Nephron progenitor cell (in vitro differentiated cells): ENCODE measurements at regions not wholly inside any gene's neighbourhood (a gene's known extent, or its start where the extent isn't known, plus 50 kb on each side); places are given as distances from the start of the nearest gene placed in this dataset.
"Not testable (repeated sequence)": the region's sequence is repeated elsewhere in the genome, so short reads cannot be mapped to it uniquely, and the experiment has no call there.

Experiments
- DNase-seq: peaks from one replicate; pipeline ENCODE4 v3.0.0; 2021
- H3K27ac Mint-ChIP-seq: 2 replicates; pipeline ENCODE4 v1.8.0; 2021; ENCODE audit warnings: mild to moderate bottlenecking, moderate library complexity, mixed read lengths
- H3K27me3 Mint-ChIP-seq: 2 replicates; pipeline ENCODE4 v1.8.0; 2021; ENCODE audit warnings: mild to moderate bottlenecking, low read depth, mixed read lengths; ENCODE audit not compliant: poor library complexity
- H3K36me3 Mint-ChIP-seq: 2 replicates; pipeline ENCODE4 v1.8.0; 2021; ENCODE audit warnings: low read depth, mixed read lengths
- H3K4me1 Mint-ChIP-seq: 2 replicates; pipeline ENCODE4 v1.8.0; 2021; ENCODE audit warnings: mixed read lengths
- H3K4me3 Mint-ChIP-seq: 2 replicates; pipeline ENCODE4 v1.8.0; 2021; ENCODE audit warnings: mild to moderate bottlenecking, moderate library complexity, mixed read lengths
- H3K9me3 Mint-ChIP-seq: 2 replicates; pipeline ENCODE4 v1.8.0; 2021; ENCODE audit warnings: mild to moderate bottlenecking, moderate library complexity, mixed read lengths
- CTCF ChIP-seq: fragments of 200-600 bp; sonication (generic); IDR thresholded peaks from 2 replicates; pipeline ENCODE4 v1.5.0; 2021; ENCODE audit warnings: antibody characterized with exemption

DNA sequence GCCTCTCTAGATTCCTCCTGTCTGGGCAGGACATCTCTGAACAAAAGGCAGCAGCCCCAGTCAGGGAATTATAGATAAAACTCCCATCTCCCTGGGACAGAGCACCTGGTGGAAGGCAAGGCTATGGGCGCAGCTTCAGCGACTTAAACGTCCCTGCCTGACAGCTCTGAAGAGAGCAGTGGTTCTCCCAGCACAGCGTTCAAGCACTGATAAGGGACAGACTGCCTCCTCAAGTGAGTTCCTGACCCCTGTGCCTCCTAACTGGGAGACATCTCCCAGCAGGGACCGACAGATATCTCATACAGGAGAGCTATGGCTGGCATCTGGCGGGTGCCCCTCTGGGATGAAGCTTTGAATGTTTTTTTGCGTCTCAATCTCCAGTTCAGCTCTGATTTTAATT lies 262.2 kb downstream of the PARM1 start:
- peak overlapping the region; percentile 33 for H3K27ac Mint-ChIP-seq
- H3K9me3 Mint-ChIP-seq, result peaks cover 18% of the 10 kb centered on the region
- no peak overlapping the region for H3K4me3 Mint-ChIP-seq
- H3K27me3 Mint-ChIP-seq, result peaks cover 1% of the 10 kb centered on the region
- H3K36me3 Mint-ChIP-seq, result no peaks in the 10 kb centered on the region
- TF ChIP-seq CTCF, result no peak
- H3K4me1 Mint-ChIP-seq, result peaks cover 16% of the 10 kb centered on the region
- no peak for DNase-seq

DNA sequence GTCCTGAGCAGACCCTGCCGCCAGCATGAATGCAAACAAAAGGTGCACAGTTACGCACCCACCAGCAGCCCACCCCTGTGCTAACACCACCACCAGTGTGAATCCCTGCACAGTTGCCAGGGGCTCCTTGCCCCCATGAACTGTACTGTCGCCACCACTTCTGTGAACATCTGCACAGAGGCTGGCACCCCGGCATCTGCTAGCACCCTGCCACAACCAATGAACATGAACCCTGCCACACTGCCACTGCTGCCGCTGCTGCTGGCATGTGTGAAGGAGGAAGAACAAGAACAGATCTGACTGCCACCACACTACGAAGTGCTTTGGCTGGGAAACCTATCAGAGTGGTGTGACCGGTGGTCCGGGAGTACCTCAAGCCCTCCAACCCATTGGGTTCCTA lies 261.3 kb downstream of the PARM1 start:
- peaks cover 14% of the 10 kb centered on the region for H3K9me3 Mint-ChIP-seq
- H3K4me3 Mint-ChIP-seq, result no peak overlapping the region
- no peak for DNase-seq
- H3K27me3 Mint-ChIP-seq, result peaks cover 2% of the 10 kb centered on the region
- TF ChIP-seq CTCF, result no peak
- H3K36me3 Mint-ChIP-seq, result no peaks in the 10 kb centered on the region
- H3K4me1 Mint-ChIP-seq, result peaks cover 24% of the 10 kb centered on the region
- no peak overlapping the region for H3K27ac Mint-ChIP-seq

DNA sequence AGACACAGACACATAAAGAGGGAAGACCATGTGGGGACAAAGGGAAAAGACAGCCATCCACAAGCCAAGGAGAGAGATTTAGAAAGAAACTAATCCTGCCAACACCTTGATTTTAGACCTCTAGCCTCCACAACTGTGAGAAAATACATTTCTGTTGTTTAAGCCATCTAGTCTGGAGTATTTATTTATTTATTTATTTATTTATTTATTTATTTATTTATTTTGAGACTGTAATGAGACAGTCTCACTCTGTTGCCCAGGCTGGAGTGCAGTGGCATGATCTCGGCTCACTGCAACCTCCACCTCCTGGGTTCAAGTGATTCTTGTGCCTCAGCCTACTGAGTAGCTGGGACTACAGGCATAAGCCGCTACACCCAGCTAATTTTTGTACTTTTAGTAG lies 259.3 kb downstream of the PARM1 start:
- not testable (repeated sequence) for H3K36me3 Mint-ChIP-seq, H3K4me3 Mint-ChIP-seq, DNase-seq, H3K9me3 Mint-ChIP-seq, H3K27me3 Mint-ChIP-seq, H3K27ac Mint-ChIP-seq
- H3K4me1 Mint-ChIP-seq, result peaks cover 35% of the 10 kb centered on the region

DNA sequence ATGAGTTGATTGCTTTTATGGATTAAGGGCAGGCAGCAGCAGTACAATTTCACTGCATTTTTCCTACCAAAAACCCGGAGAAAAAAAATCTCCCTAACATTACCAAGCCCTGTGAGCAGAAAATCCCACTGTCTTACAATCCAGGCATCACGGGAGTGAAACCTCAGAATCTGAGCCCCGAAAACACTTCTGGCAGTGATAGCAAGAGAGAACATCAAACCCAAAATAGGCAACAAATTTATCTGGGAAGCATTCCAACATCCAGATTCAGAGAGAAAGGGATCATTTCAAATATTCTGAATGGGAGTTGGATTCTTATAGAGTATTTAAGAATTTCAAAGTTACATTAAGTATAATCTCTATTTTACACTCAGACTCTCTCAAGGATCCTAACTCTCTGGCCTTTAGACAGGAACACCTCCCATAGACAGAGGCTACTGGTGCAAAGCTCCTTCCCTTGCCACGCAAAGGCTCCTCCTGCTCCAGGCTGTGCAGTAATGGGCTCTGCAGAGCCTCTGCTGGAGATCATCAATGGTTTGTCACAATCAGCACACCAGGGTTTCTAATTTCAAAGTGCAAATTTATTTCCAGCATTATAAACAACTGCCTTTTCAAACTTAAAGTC lies 256.9 kb downstream of the PARM1 start:
- no peak for DNase-seq
- H3K27me3 Mint-ChIP-seq, result peaks cover 2% of the 10 kb centered on the region
- no peak overlapping the region for H3K4me3 Mint-ChIP-seq
- TF ChIP-seq CTCF, result no peak
- H3K27ac Mint-ChIP-seq, result no peak overlapping the region
- peaks cover 29% of the 10 kb centered on the region for H3K4me1 Mint-ChIP-seq
- H3K9me3 Mint-ChIP-seq, result peaks cover 5% of the 10 kb centered on the region
- H3K36me3 Mint-ChIP-seq, result no peaks in the 10 kb centered on the region

GRCh38 chr4:75180790-75181776 lies 248.2 kb downstream of the PARM1 start:
- Mint-ChIP-seq H3K36me3 (peaks cover 9% of the 10 kb centered on the region), H3K9me3 (peaks cover 36% of the 10 kb centered on the region), H3K27ac (no peak overlapping the region), H3K27me3 (peaks cover 14% of the 10 kb centered on the region), H3K4me1 (no peaks in the 10 kb centered on the region), H3K4me3 (no peak overlapping the region)
- TF ChIP-seq CTCF, result no peak
- no peak for DNase-seq

DNA sequence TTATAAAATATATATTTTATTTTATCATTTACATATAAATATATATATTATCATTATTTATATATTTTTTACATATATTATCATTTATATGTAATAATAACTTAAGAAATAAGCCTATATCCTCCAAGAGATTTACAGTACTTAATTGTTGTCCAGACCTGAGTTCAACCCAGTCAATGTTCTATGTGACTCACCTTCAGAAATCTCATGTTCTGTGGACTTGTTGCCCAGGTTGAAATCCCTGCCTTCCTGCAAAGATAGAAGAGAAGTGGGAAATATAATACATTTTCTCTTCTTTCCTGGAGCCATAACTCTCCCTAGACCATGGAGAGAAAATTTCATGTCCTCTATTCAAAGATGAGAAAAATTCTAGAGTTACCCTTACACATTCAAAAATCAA lies 247.3 kb downstream of the PARM1 start:
- H3K4me3 Mint-ChIP-seq, result no peak overlapping the region
- H3K9me3 Mint-ChIP-seq, result peaks cover 31% of the 10 kb centered on the region
- no peaks in the 10 kb centered on the region for H3K4me1 Mint-ChIP-seq
- H3K27me3 Mint-ChIP-seq, result peaks cover 14% of the 10 kb centered on the region
- H3K36me3 Mint-ChIP-seq, result peaks cover 9% of the 10 kb centered on the region
- TF ChIP-seq CTCF, result no peak
- H3K27ac Mint-ChIP-seq, result no peak overlapping the region
- no peak for DNase-seq
